GM20000 (cell line): ENCODE measurements at regions not wholly inside any gene's neighbourhood (a gene's known extent, or its start where the extent isn't known, plus 50 kb on each side); places are given as distances from the start of the nearest gene placed in this dataset.

Experiments
- DNase-seq: peaks from one replicate; pipeline ENCODE4 v3.0.0; 2012; ENCODE audit warnings: low spot score
- TF ChIP-seq, protein P1 (sequence below): IDR thresholded peaks from 2 replicates; pipeline ENCODE4 v1.5.1; 2012; ENCODE audit warnings: mild to moderate bottlenecking, control low read depth; ENCODE audit errors: extremely low read depth, missing control alignments

DNA sequence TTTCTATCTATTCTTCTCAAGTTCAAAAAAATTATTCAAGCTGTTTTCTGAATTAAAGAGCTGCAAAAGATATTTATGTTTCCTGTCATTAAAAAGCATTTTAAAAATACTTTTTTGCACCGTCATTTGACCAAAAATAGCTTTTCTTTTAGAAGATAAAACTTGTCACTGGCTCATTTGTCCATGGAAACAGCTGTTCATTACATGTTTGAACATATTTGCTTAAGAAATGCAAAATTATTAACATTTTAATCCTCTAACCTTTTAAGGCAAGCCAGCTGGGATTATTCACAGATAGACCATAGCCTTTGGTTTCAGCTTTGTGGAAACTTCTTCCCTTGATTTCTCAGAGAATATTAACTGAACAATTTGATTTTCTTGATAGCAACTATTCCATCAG is 393.9 kb downstream of the TUSC1 start:
- DNase-seq, result no peak
- TF ChIP-seq, protein P1, sequence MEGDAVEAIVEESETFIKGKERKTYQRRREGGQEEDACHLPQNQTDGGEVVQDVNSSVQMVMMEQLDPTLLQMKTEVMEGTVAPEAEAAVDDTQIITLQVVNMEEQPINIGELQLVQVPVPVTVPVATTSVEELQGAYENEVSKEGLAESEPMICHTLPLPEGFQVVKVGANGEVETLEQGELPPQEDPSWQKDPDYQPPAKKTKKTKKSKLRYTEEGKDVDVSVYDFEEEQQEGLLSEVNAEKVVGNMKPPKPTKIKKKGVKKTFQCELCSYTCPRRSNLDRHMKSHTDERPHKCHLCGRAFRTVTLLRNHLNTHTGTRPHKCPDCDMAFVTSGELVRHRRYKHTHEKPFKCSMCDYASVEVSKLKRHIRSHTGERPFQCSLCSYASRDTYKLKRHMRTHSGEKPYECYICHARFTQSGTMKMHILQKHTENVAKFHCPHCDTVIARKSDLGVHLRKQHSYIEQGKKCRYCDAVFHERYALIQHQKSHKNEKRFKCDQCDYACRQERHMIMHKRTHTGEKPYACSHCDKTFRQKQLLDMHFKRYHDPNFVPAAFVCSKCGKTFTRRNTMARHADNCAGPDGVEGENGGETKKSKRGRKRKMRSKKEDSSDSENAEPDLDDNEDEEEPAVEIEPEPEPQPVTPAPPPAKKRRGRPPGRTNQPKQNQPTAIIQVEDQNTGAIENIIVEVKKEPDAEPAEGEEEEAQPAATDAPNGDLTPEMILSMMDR, result no peak

DNA sequence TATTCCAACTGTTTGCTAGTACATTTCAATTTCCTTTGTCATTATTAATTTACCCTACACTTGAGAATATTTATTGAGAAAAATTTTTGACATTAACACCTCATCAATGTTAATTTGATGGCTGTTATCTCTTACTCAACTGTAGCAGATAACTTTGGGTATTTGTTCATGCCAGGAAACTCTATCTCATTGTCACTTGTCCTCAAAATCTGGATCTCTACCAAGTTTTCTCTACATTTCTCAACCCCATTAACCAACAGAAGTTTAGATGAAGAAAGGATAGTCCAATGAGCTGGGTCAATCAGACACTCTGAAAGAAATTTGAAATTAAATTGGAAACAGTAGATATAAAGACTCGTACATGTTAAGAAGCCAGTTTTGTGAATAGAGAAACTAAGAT is 395.3 kb downstream of the TUSC1 start:
- DNase-seq, result no peak

DNA sequence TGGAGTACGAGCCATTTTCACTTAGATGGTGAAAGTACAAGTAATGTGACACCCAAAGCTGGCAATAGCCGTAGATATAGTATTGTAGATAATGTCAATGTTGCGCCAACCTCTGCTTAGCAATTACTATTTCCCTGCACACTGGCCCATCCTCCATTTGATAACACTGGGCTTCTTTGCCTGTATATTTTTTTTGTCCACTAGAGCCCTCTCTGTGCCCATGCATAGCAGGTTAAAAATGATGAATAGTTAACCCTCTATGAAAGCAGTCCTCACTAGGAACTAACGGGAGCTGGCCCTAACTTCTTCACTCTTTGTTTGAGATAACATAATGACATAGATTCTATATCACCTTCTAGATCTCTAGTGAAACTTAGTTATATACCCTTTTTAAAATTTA is 416.8 kb downstream of the TUSC1 start:
- DNase-seq, result no peak
- TF ChIP-seq, protein P1, result no peak

More for the DNA sequence above, 395.3 kb downstream of the TUSC1 start:
- TF ChIP-seq, protein P1, result no peak

DNA sequence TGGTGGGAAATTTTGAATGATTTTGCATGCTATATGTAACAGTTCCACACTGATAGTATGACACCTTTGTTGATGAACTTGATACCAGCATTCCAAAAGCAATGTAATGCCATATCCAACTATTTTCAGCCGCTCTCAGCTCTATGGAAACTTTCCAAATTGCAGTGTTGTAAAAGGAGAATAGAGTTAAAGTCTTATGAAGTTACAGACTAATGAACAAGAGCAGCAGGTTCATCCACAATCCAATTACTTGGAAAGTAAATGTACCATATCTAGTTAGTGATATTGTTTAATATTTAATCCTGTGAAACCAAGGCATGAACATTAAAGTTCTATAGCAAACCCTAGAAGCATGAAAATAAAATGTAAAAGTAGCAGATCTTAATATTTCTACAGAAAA is 418.2 kb downstream of the TUSC1 start:
- TF ChIP-seq, protein P1, result no peak
- DNase-seq, result no peak

DNA sequence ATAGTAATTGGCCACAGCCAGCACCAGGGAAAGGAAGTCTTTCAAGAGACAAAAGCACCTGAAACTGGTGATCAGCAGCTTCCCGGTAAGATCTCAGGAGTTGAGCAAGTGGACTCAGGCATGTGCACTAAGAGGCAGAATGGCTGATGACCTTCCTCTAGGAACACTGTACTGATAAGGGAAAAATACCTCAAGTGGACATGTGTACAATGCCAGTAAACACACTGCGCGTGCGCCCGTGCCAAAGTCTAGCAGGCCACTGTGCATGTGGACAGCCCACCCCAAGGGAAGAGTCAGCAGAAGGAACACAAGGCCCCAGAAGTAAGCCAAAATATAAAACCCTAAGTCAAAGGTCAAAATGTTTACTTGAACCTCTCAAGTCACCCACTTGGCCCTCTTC is 423.0 kb downstream of the TUSC1 start:
- DNase-seq, result no peak
- TF ChIP-seq, protein P1, result no peak

DNA sequence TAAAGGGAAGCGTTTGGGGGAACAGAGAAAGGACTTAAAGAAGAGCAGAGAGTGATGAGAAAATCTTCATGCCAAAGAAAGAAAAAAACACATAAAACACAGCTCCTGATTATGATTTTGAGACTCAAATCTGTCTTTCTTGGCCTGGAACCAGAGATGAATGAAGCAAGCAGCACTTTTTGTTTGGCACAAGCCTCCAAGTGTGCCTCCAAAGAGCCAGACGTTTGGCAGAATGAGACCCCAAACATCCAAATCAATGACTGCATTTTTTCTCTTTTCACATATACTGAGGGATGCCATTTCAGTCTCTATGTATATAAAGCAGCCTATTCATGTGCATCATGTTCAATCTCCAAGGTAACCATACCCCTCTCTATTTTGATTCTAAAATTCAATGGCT is 424.2 kb downstream of the TUSC1 start:
- DNase-seq, result no peak
- TF ChIP-seq, protein P1, result no peak

DNA sequence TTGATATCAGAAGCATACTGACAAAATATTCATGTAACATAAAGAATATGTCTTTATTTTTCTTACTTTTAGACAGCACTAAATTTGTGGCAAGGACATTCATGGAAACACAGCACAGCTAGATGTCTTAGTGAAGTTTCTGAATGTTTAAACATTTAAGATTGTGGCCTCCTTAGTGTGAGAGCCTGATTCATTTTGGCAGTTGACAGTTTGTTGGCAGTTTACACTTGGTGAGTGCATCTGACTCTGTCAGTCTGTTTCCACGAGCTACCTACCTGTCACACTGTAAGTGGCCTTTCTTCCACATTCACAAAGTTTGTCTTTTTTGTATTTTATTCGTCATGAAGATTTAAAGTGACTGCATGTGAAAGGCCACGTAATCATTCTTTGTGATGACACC is 436.8 kb downstream of the TUSC1 start:
- DNase-seq, result no peak

More for the DNA sequence above, 436.8 kb downstream of the TUSC1 start:
- TF ChIP-seq, protein P1, result no peak
